Inflammatory macrophage (primary cell): ENCODE measurements at regions not wholly inside any gene's neighbourhood (a gene's known extent, or its start where the extent isn't known, plus 50 kb on each side); places are given as distances from the start of the nearest gene placed in this dataset.
"Not testable (repeated sequence)": the region's sequence is repeated elsewhere in the genome, so short reads cannot be mapped to it uniquely, and the experiment has no call there.

Source experiments
- DNase-seq, 2 donors: peaks; one replicate each; pipeline ENCODE4 v3.0.0-alpha.2; 2020 to 2022

DNA sequence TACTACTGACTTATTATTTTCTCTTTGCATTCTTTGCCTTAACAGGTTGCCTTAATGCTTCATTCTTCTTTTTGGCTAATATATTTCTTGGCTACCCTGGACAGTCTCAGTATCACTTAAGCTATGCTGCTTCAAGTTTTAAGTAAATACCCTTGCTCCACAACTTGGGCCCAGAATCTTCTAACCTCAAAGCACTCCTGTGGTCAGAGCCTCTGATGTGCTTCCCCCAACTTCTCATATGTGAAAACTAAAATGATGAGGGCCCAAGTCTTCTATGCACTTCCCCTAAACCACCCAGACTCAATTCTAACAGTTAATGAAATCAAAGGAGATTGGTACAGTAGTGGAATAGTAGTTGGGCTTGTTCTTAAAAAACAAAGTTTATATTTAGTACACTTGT, 314.1 kb downstream of the PLPP3 start:
- DNase-seq, result peak; percentile 26 to 53

DNA sequence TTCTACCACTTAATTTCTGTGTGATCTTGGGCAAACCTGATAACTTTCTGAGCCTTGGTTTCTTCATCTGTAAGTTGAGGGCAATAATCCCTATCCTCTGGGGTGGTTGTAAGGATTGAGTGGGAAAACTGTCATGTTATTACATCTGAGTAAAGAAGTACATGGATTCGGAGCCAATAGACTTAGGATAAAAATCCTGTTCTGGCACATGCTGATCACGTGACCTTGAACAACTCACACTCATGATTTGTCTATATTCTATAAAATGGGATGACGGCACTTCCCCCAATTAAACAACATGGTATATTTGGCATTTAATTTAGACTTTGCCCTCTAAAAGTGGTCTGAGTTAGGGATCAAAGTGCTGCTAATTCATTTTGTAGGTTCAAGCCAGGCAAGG, 315.5 kb downstream of the PLPP3 start:
- no peak for DNase-seq

DNA sequence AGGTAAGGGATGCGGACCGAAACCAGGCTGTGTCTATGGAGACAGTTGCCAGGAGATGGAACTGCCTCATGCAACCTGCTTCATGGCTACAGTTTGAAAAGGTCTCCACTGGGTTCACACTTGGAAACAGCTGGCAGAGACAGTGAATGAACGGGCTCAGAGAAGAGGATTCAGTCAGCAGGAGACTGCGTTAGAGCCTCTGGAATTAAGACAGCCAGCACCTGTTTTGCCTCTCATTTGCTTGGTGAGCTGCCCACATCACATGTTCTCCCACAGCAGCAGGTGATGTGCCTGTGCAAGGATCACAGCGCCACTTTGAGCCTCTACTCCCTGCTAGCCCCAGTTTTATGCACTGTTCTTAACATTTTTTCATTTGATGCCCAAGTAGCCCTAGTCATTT, 321.0 kb downstream of the PLPP3 start:
- no peak for DNase-seq

DNA sequence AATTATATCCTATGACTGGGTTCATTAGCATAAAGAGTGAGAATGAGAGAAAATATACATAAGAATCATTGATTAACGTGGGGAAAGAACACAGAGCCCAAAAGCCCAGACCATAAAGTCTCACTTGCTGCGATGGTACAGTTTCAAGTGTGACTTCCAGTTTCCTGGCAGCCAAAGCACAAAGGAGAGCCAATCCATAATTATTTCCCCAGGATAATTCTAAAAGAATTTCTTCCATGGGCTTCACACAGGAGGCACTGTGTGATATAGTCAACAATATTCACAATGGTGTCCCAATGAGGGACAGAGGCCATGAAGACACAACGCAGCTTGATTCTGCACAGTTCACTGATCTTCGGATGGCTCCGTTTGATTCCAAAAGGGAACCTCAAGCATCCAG, 321.6 kb downstream of the PLPP3 start:
- DNase-seq, result no peak

DNA sequence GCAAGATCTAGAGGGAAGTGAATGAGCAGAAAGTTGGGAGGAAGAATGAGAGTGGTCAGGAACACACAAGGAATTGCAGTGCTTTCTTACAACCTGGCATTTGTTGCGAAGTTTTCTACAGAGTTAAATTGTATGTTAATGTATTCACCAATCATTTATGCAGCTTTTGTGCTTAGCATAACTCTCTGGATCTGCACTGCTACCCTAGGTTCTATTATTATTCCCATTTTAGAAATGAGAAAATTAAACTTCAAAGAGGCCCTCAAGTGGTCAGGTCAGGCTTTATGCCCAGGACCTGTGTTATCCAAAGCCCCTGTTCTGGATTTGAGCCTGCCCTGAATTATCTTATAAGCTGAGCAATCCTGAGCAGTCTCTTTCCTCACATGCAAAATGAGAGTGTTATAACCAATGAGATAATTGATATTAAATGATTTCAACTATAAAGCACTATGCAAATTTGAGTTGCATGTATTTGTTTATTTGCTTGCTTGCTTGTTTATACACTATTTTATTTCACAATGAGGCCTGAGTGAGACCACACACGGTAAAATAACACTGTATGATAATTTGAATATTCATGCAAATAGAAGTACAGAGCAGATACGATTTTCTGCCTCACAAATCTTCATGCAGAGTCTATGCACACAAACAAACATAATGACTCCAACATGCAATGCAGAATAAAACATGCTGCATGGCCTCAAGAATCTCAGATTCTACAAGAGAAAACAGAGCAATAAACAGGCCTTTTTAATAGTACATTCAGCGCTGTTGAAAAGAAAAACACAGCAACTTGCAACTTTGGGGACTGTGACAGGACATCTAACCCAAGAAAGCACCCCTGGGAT, 323.0 kb downstream of the PLPP3 start:
- DNase-seq, result no peak

DNA sequence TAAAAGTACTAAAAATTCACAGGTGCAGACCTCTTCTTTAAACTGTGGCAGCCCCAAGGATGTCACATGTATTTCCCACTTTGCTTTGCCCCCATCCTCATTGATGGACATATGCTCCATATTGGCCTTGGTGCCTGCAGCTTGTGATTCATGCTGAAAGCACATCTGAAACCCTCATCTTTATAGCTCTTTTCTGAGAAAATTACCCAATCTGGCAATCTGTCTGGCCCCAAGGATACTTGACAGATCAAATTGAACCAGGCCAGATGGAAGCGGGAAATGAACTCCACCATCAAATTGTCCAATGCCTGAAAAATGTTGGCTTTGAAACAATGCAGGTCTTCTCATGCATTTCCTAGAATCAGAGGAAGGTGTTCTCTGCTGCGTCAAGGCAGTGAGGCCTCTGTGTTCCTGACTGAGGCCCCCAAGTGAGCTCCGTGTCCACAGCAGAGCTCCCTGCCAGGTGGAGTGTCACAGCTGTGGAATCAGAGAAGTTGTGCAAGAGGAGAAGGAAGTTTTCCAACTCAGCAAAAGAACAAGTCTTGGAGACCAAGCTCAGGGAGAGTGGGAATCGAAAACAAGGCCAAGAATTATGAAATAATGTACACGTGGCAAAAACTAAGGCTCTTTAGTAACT, 323.7 kb downstream of the PLPP3 start:
- DNase-seq, result peak; percentile 60 to 72

DNA sequence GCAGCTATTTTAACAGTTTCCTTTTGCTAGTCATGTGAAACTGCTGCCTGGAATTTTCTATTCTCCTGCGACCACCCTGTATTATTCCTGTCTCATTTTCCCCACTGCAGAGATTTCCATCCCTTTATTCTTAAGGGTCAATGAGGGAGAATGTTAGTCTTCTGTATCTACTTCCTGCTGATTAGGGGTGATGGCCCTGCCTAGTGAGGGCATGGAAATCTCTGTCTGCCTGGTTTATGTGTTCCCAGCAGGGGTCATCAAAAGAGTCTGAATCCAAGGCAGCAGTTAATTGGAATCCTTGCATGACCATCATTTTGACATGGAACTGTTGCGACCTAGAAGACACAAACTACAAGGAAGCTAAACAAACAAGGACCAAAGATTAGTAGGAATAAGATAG, 325.2 kb downstream of the PLPP3 start:
- no peak for DNase-seq

DNA sequence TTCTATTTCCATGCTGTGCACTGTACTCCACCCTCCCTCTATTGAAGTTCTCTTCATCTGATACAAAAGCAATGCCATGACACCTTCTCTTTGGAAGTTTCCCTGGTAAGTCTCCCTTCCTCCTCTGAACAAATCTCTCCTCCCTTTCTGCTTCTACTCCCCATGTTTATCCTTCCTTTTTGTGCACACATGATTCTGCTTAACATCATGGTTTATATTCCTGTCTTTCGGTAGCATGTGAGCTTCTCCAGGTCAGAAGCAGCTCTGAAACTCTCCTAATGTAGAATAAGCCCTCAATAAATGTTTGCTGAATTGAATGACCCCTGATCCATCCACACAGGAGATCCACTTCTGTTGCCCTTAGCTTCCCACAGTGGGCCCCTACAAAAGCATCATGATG, 328.6 kb downstream of the PLPP3 start:
- DNase-seq, result no peak

DNA sequence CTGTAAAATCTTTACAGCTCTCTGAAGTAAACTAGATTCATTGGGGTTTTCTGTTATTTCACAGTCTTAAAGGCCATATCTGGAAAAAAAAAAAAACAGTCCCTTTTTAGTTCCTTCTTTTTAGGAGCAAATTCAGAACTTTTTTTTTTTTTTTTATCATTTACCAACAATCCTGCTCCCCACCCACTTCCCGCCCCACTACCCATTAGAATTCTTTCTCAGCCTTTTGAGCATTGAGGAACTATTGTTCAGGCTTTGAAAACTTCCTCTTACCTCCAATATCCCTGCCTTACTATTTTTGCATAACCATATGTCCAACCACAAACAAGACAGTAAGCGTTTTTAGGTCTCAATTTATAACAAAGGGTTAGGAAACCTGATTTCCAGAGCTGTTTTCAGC, 330.1 kb downstream of the PLPP3 start:
- DNase-seq, result peak; percentile 87 to 94

DNA sequence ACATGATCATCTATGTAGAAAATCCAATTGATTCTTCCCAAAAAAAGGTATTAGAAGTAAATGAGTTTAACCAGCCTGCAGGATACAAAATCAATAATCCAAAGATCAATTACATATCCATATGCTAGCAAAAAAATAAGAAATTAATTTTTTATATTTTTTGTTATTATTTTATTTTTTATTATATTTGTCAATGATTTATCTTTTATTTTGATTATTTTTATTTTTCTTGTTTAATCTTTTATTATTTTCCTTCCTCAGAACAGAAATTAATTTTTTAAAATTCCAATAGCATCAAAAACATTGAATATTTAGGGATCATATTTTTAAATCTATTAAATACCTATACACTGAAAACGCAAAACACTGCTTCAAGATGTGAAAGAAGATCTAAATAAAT, 331.2 kb downstream of the PLPP3 start:
- DNase-seq, result no peak

DNA sequence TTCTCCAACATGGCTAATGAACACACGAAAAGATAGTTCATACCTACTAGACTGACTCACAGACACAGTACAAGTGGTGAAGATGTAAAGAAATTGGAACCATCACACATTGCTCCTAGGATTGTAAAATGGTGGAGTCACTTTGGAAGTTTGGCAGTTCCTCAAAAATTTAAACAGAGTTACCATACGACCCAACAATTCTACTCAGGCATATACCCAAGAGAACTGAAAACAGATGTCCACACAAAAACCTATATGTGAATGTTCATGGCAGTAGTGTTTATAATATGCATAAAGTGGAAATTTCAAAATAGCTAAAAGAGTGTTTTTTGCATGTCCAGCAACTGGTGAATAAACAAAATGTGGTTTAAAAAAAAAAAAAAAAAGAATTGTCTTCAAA, 332.6 kb downstream of the PLPP3 start:
- DNase-seq, result not testable (repeated sequence)

DNA sequence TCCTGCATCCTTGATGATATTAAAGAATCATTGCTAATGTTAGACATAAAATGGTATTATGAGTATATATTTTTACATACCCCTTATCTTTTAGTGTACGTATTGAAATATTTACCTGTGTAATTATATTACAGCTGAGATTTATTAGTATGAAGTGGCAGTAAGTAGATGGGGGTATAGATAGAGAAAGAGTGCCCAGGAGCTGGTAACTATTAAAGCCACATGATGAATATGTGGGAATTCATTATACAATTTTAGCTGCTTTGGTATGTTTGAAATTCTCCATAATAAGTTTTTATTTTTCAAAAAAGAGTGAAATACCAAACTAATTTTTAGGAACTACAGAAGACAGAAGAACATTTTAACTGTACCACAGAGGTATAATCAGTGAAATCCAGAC, 339.0 kb downstream of the PLPP3 start:
- DNase-seq, result no peak

DNA sequence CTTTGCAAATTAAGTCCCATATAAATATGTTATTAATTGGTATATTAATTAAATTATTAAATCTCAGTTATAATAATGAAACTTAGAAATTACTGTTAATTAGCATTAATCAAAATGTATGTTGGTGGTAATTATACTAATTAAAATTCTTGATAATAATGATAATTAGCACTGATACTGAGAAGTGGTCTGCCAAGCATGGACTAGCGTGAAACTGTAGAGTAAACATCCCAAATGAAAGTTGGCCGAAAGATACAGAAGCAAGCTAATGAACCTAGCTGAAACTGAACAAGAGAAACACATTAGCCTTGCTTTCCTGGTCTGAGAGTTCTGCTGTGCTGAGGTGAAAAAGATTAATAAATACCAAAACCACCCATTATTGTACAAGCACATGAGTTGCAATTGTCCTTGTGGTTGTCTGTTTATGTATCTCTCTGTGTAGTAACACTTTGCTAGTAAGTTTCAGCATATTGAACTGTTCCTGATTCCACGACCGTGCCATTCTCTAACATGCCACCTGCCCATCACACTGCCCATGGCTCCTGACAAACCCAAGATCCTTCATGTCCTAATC, 341.8 kb downstream of the PLPP3 start:
- DNase-seq, result no peak

DNA sequence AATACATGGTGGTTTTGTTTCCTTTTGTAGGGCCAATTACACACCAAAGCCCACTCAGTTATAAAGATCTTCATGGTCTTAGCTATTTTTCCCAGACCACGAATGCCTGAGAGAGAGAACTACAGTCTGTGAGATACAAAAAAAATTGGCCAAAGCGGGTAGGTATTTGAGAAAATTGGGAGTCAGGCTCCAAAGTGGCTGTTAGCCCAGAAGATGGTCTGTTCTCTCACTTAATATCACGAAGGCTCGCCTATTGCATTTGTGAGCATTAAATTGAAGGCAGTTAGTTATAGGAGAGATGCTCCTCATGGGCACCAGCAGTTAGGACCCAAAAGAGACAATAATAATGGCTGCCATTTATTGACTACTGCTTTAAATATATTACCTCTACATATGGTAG, 342.7 kb downstream of the PLPP3 start:
- DNase-seq, result no peak

DNA sequence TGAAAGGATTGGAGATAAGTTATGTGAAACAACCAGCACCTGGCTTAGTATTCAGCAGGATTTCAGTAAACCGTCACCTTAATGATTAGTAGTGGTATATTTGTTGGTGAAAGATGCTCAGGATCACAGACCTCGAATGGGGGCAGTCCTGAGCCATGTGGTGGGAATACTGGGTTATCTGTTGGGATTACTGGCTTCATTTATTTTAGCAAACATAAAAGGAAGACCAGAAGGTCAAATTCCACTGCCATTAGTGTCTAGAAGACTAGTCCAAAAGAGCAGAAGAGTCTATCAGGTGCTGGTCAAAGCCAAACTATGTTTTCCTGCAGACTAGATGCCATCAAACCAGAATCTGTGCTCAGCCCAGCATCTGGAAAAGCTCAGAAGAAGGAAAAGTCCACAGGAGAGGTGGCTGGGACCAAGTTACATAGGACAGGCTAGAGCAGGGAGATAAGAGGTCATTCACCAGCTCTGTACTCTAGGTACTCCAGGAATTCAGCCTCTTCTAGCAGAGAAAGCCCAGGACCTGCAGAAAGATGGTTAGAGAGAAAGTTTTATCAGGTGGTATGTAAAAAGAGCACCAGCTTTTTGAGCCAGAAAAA, 343.4 kb downstream of the PLPP3 start:
- DNase-seq, result no peak

DNA sequence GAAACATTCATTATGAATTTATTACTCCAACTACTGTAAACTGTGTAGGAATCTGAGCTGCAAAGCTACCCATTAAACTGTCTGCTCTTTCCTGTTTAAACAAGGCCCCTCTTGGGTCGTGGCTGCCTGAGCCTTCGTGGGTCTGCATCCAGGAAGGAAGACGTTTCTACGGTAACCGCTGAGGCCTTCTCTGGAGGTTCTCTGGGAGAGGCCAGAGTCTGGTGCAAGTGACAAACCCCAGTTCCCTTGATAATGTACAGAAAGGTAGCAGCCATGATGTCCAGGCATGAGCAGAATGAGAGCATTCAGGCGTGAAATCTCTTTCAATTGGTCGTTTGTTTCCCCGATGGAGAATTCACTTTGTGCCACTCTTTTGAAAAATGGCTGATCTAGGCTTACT, 350.2 kb downstream of the PLPP3 start:
- no peak for DNase-seq

DNA sequence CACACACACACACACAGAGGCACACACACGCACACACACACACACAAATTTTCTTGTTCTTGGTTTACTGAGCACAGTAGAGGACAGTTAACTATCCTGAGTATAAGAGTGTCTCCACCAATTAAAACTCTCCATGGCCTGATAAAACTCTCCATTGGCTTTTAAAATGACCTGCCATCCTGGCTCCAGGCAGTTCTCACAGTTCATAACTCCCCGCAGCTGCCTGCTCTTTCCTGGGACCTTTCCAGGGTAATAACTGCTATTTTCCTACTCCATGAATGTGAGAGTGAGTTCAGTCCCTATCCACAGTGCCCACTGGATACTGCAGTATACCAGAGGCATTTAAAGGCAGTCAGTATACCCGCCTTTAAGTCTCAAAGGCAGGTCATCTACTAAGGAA, 351.5 kb downstream of the PLPP3 start:
- DNase-seq, result no peak

DNA sequence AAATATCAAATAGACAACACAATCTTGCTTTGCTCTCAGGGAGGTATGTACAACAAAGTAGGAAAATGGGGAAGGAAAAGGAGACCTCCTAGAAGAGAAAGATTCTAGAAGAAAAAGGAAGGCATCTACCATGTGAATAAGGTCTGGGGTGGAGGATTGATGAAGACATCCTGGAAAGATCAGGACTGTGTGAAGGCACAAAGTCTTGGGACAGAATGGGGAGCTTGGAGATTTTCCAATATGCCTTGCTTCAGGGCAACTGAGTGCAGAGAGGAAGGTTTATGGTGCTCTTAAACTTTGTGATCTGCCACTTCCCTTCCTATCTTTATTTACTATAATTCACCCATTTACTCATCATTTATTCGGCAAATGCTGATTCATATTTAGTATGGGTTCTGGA, 352.0 kb downstream of the PLPP3 start:
- no peak for DNase-seq

DNA sequence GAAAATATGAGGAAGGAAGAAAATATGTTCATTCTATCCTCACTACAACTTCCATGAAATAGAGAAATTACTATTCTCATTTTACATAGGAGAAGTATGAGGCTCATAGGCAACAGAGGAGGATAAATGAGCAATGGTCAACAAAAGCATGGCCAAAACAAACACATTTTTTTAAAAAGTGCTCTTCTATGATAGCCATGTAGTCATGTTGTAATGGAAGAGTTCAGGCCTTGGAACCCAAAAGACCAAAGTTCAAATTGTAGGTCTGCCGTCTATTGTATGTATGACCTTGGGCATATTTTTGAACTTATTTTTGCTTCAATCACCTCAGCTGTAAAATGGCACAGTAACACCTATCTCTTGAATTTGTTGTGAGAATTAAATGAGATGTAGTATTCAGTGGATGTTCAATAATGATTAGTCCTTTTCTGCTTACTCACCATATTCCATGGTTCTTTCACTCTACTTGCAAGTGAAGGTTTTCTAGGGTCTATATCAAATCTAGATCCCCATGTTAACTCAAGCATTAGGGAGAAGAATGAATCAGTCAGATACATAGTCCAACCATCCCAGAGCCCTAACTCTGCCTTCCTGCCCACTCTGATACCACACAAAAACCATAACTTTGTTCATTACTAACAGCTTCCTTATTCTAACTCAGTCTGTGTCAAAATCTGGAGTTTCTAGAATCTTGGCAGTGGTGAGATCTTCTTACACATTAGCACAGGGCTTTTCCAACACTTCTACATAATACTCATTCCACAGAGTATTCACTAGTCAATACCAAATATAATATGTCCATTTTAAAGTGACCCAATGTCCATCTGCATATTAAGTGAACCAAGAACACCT, 353.2 kb downstream of the PLPP3 start:
- DNase-seq, result peak; percentile 68 to 74

DNA sequence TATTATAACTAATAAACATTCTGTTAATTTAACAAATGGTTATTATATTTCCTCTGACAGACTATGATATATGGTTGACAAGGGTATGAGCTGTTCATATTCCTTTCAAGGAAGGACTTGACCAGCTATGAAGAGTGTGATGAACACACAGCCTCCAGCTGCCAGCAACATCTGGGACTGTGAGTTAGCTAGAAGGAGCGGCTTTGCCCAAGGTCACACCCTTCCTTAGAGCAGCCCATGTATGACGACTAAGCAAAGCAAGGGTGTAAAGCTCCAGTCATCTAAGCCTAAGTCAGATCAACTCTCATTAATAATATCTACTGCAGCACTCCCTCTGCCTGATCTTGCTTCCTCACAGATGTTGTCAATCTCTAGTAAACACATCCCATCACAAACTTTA, 355.4 kb downstream of the PLPP3 start:
- DNase-seq, result peak in 1 of 2 donors; percentile 2

DNA sequence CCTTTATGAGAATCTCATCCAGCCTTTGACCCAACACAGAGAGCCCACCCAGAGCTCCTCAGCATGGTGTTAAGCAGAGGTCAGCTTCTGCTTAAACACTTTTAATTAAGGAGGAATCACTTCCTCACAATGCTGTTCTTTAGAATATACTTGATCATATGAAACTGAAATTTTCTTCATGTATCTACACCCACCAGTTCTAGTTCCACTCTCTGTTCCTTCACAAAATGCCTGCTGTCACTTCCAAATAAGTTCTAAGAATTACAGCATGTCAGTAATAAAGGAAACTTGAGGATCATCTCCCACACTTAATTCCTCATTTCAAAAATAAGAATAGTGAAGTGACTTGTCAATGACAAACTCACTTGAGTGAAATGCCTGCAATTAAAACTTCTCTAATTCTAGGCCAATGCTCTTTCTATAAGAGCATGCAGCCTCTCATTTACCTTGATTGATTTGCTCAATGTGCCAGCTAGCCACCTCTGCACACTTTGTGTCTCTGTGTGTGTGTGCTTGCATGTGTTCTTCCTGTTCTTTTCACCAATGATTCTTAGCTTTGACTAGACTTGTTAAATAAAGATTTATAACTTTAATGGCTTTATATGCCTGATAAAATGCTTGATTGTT, 356.3 kb downstream of the PLPP3 start:
- DNase-seq, result peak; percentile 82 to 92

DNA sequence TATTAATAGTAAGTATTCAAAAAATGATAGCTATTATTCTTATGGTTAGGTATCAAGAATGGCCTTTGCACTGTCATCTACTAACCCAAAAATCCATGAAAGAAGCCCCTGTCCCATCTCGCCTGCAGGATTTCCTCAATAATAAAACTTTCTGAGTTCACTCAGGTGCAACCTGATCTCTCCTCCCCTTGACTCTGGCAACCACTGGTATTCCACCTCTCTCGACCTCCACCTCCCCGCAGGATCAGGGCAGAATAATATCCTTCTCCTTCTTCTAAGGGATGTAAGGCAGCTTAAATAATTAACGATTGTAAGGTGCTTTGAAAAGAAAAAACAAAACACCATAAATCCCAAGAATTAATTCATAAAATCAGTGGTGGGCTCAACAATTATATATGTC, 359.3 kb downstream of the PLPP3 start:
- DNase-seq, result no peak
